Endodermal cell (in vitro differentiated cells): ENCODE measurements at regions not wholly inside any gene's neighbourhood (a gene's known extent, or its start where the extent isn't known, plus 50 kb on each side); places are given as distances from the start of the nearest gene placed in this dataset.

ENCODE experiments used
- DNase-seq: peaks from one replicate; pipeline ENCODE4 v3.0.0-alpha.2; 2017
- H3K27ac ChIP-seq: 2 replicates; pipeline ENCODE4 v1.5.1; 2013; ENCODE audit warnings: mild to moderate bottlenecking, low read depth, low read length, moderate library complexity
- H3K27me3 ChIP-seq: 2 replicates; pipeline ENCODE4 v1.6.1; 2013; ENCODE audit warnings: mild to moderate bottlenecking, low read length, moderate library complexity; ENCODE audit not compliant: insufficient read depth, control insufficient read depth, poor library complexity, severe bottlenecking
- H3K36me3 ChIP-seq: 2 replicates; pipeline ENCODE4 v1.7.0; 2013; ENCODE audit warnings: mild to moderate bottlenecking, low read length, moderate library complexity; ENCODE audit not compliant: control insufficient read depth, insufficient read depth
- H3K4me1 ChIP-seq: one replicate; pipeline ENCODE4 v1.7.0; 2013; ENCODE audit warnings: low read length; ENCODE audit not compliant: control insufficient read depth, insufficient read depth
- H3K4me3 ChIP-seq: 2 replicates; pipeline ENCODE4 v1.5.1; 2013; ENCODE audit warnings: mild to moderate bottlenecking, low read length, moderate library complexity
- H3K9ac ChIP-seq: 2 replicates; pipeline ENCODE4 v1.6.1; 2013; ENCODE audit warnings: mild to moderate bottlenecking, low read length, moderate library complexity; ENCODE audit not compliant: poor library complexity, severe bottlenecking; ENCODE audit errors: extremely low read depth
- H3K9me3 ChIP-seq: 2 replicates; pipeline ENCODE4 v1.6.1; 2013; ENCODE audit warnings: mild to moderate bottlenecking, low read length, moderate library complexity; ENCODE audit not compliant: control insufficient read depth
- H3K27ac Mint-ChIP-seq: 2 replicates; pipeline ENCODE4 v1.8.0; 2020; ENCODE audit warnings: mixed read lengths
- H3K27me3 Mint-ChIP-seq: 2 replicates; pipeline ENCODE4 v1.8.0; 2021; ENCODE audit warnings: mild to moderate bottlenecking, mixed read lengths; ENCODE audit not compliant: insufficient read depth
- H3K36me3 Mint-ChIP-seq: 2 replicates; pipeline ENCODE4 v1.8.0; 2020; ENCODE audit warnings: low read depth, mixed read lengths
- H3K4me1 Mint-ChIP-seq: 2 replicates; pipeline ENCODE4 v1.8.0; 2020; ENCODE audit warnings: mixed read lengths
- H3K4me3 Mint-ChIP-seq: 2 replicates; pipeline ENCODE4 v1.8.0; 2020; ENCODE audit warnings: mild to moderate bottlenecking, moderate library complexity, mixed read lengths
- H3K9me3 Mint-ChIP-seq: 2 replicates; pipeline ENCODE4 v1.8.0; 2020; ENCODE audit warnings: mild to moderate bottlenecking, mixed read lengths
- WGBS, 2 experiments: methylation state at CpG; one replicate each; pipeline versions ENCODE4 v1.1.5 to v1.1.7; 2013; ENCODE audit warnings: missing lambda C conversion rate in 2 of 2, mixed read lengths in 1 of 2; ENCODE audit not compliant: insufficient coverage in 1 of 2, insufficient read length in 1 of 2; 5-methylcytosine and 5-hydroxymethylcytosine counted together
- TF ChIP-seq, protein P1 (sequence below): fragments of 200-600 bp; sonication (generic); conservative IDR thresholded peaks from 2 replicates; pipeline ENCODE4 v1.5.0; 2021; ENCODE audit warnings: antibody characterized with exemption, mild to moderate bottlenecking

GRCh38 chr5:162529209-162529608, 461.6 kb downstream of the GABRG2 start:
- Mint-ChIP-seq H3K4me3 (no peak overlapping the region), H3K36me3 (no peaks in the 10 kb centered on the region), H3K27me3 (no peaks in the 10 kb centered on the region), H3K27ac (no peak overlapping the region), H3K9me3 (peaks cover 6% of the 10 kb centered on the region), H3K4me1 (peaks cover 10% of the 10 kb centered on the region)
- no peak overlapping the region for H3K4me3 ChIP-seq
- H3K9ac ChIP-seq = no peak overlapping the region
- DNase-seq = no peak
- H3K27me3 ChIP-seq = no peaks in the 10 kb centered on the region
- no peaks in the 10 kb centered on the region for H3K9me3 ChIP-seq
- 100% methylated on average over 1 of the region's 1 CpG; no CpG with 5 or more reads in 1 of the 2 experiments for WGBS, 2 experiments
- peaks cover 6% of the 10 kb centered on the region for H3K4me1 ChIP-seq
- H3K36me3 ChIP-seq = no peaks in the 10 kb centered on the region
- H3K27ac ChIP-seq = no peak overlapping the region
- TF ChIP-seq, protein P1, sequence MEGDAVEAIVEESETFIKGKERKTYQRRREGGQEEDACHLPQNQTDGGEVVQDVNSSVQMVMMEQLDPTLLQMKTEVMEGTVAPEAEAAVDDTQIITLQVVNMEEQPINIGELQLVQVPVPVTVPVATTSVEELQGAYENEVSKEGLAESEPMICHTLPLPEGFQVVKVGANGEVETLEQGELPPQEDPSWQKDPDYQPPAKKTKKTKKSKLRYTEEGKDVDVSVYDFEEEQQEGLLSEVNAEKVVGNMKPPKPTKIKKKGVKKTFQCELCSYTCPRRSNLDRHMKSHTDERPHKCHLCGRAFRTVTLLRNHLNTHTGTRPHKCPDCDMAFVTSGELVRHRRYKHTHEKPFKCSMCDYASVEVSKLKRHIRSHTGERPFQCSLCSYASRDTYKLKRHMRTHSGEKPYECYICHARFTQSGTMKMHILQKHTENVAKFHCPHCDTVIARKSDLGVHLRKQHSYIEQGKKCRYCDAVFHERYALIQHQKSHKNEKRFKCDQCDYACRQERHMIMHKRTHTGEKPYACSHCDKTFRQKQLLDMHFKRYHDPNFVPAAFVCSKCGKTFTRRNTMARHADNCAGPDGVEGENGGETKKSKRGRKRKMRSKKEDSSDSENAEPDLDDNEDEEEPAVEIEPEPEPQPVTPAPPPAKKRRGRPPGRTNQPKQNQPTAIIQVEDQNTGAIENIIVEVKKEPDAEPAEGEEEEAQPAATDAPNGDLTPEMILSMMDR = no peak

DNA sequence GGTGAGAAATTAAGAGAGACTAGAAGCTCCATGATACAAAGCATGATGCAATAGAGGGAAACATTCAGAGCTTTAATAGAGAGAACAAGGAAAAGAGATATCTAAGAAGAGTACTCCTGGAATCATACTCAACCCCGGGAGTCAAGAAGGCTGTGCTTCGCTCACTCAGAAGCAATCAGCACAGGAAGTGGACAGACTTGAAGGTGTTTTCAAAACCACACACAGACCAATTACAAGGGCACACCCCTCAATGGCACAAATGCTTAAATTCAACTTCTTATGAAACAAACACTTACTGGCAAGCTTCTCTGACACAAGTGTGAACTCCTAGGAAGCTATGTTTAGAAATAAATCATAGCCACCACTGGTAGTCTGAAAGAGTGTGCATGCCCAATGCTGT, 462.3 kb downstream of the GABRG2 start:
- Mint-ChIP-seq H3K27ac (peak overlapping the region; percentile 1), H3K36me3 (no peaks in the 10 kb centered on the region), H3K4me3 (no peak overlapping the region), H3K27me3 (no peaks in the 10 kb centered on the region), H3K4me1 (peaks cover 5% of the 10 kb centered on the region), H3K9me3 (peaks cover 6% of the 10 kb centered on the region)
- WGBS, 2 experiments = 100% methylated on average over 1 to 2 of the region's 2 CpGs
- H3K9me3 ChIP-seq = no peaks in the 10 kb centered on the region
- peaks cover 5% of the 10 kb centered on the region for H3K4me1 ChIP-seq
- no peak overlapping the region for H3K9ac ChIP-seq
- H3K27ac ChIP-seq = no peak overlapping the region
- no peaks in the 10 kb centered on the region for H3K27me3 ChIP-seq
- DNase-seq = no peak
- TF ChIP-seq, protein P1 = no peak
- H3K4me3 ChIP-seq = no peak overlapping the region
- no peaks in the 10 kb centered on the region for H3K36me3 ChIP-seq

DNA sequence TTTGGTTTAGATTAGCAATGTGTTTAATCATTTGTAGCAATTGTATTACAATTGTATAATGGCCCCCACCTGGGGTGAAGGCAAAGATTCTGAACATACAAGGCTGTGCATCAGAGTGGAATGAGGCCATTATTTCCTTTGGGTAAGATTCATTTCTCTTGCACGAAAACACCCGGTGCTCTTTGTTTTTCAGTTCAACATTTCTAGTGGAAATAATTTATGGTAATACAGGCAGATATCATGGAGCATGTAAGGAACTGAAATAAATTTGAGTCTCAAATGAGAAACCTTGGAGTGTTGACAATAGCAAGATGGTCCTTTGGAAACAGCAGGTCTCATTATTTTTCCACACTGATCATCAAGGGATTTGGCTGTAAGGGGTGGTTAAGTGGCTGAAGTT, 475.9 kb downstream of the GABRG2 start:
- no peaks in the 10 kb centered on the region for H3K27me3 ChIP-seq
- 88 to 95% methylated on average over 2 of the region's 2 CpGs for WGBS, 2 experiments
- peaks cover 12% of the 10 kb centered on the region for H3K9me3 ChIP-seq
- no peak for DNase-seq
- H3K27ac ChIP-seq = no peak overlapping the region
- H3K36me3 ChIP-seq = no peaks in the 10 kb centered on the region
- H3K4me1 ChIP-seq = no peaks in the 10 kb centered on the region
- no peak overlapping the region for H3K4me3 Mint-ChIP-seq
- TF ChIP-seq, protein P1 = no peak
- peaks cover 3% of the 10 kb centered on the region for H3K9me3 Mint-ChIP-seq
- H3K4me3 ChIP-seq = peak overlapping the region; percentile 50
- no peak overlapping the region for H3K27ac Mint-ChIP-seq
- no peak overlapping the region for H3K9ac ChIP-seq
- no peaks in the 10 kb centered on the region for H3K36me3 Mint-ChIP-seq
- no peaks in the 10 kb centered on the region for H3K27me3 Mint-ChIP-seq
- peaks cover 8% of the 10 kb centered on the region for H3K4me1 Mint-ChIP-seq
